GM23338 (cell line): ENCODE measurements at regions not wholly inside any gene's neighbourhood (a gene's known extent, or its start where the extent isn't known, plus 50 kb on each side); places are given as distances from the start of the nearest gene placed in this dataset.

Experiments used
- ATAC-seq: fragments of 200-7000 bp; cut with Tn5 transposase; 3 replicates; pipeline ENCODE4 v1.9.1; 2020
- DNase-seq: peaks from one replicate; pipeline ENCODE4 v3.0.0-alpha.2; 2015; ENCODE audit warnings: low spot score
- H2AFZ ChIP-seq: fragments of 200-600 bp; sonication (generic); 2 replicates; pipeline ENCODE4 v1.8.0; 2016; ENCODE audit warnings: antibody characterized with exemption, mild to moderate bottlenecking, moderate library complexity
- H3F3A ChIP-seq: fragments of 200-600 bp; sonication (generic); replicated peaks from 2 replicates; pipeline ENCODE4 v1.8.0; 2017; ENCODE audit warnings: antibody characterized with exemption, mixed run types, low read depth
- H3K27ac ChIP-seq: fragments of 200-600 bp; sonication (generic); 2 replicates; pipeline ENCODE4 v1.6.1; 2016; ENCODE audit warnings: low read depth
- H3K27me3 ChIP-seq: fragments of 200-600 bp; sonication (generic); 2 replicates; pipeline ENCODE4 v1.8.0; 2016; ENCODE audit warnings: mild to moderate bottlenecking, mixed run types, moderate library complexity; ENCODE audit not compliant: insufficient read depth
- H3K36me3 ChIP-seq: fragments of 200-600 bp; sonication (generic); 2 replicates; pipeline ENCODE4 v1.8.0; 2016; ENCODE audit warnings: mild to moderate bottlenecking; ENCODE audit not compliant: insufficient read depth
- H3K4me1 ChIP-seq: fragments of 200-600 bp; sonication (generic); 2 replicates; pipeline ENCODE4 v1.8.0; 2016; ENCODE audit warnings: mild to moderate bottlenecking, moderate library complexity; ENCODE audit not compliant: insufficient read depth
- H3K4me2 ChIP-seq: fragments of 200-600 bp; sonication (generic); 2 replicates; pipeline ENCODE4 v1.7.1; 2017; ENCODE audit warnings: mixed run types
- H3K4me3 ChIP-seq: fragments of 200-600 bp; sonication (generic); 2 replicates; pipeline ENCODE4 v1.6.1; 2016; ENCODE audit warnings: mixed run types
- H3K79me2 ChIP-seq: fragments of 200-600 bp; sonication (generic); replicated peaks from 2 replicates; pipeline ENCODE4 v1.8.0; 2017; ENCODE audit warnings: mild to moderate bottlenecking; ENCODE audit not compliant: insufficient read depth
- H3K9me2 ChIP-seq: fragments of 200-600 bp; sonication (generic); 2 replicates; pipeline ENCODE4 v1.8.0; 2017; ENCODE audit not compliant: insufficient read depth
- H4K20me1 ChIP-seq: fragments of 200-600 bp; sonication (generic); replicated peaks from 2 replicates; pipeline ENCODE4 v1.8.0; 2017; ENCODE audit warnings: mild to moderate bottlenecking; ENCODE audit not compliant: insufficient read depth
- H3K27ac Mint-ChIP-seq: 2 replicates; pipeline ENCODE4 v1.8.0; 2020; ENCODE audit warnings: inconsistent platforms, mild to moderate bottlenecking, moderate library complexity, mixed read lengths
- H3K27me3 Mint-ChIP-seq: 3 replicates; pipeline ENCODE4 v1.8.0; 2022; ENCODE audit warnings: low read depth, mild to moderate bottlenecking, moderate library complexity, mixed read lengths, inconsistent platforms; ENCODE audit not compliant: insufficient read depth, poor library complexity
- H3K36me3 Mint-ChIP-seq: 3 replicates; pipeline ENCODE4 v1.8.0; 2021; ENCODE audit warnings: low read depth, mild to moderate bottlenecking, inconsistent platforms, moderate library complexity, mixed read lengths
- H3K4me1 Mint-ChIP-seq: 3 replicates; pipeline ENCODE4 v1.8.0; 2020; ENCODE audit warnings: mild to moderate bottlenecking, inconsistent platforms, mixed read lengths
- H3K4me3 Mint-ChIP-seq: 3 replicates; pipeline ENCODE4 v1.8.0; 2021; ENCODE audit warnings: moderate library complexity, mild to moderate bottlenecking, inconsistent platforms, mixed read lengths
- H3K9me3 Mint-ChIP-seq: 3 replicates; pipeline ENCODE4 v1.8.0; 2020; ENCODE audit warnings: moderate library complexity, mild to moderate bottlenecking, inconsistent platforms, mixed read lengths
- CREB1 ChIP-seq: fragments of 250-450 bp; sonication (Bioruptor Pico); IDR thresholded peaks from 2 replicates; pipeline ENCODE4 v1.5.0; 2020; ENCODE audit warnings: low read depth, mild to moderate bottlenecking, moderate library complexity
- ETS1 ChIP-seq: IDR thresholded peaks from 2 replicates; pipeline ENCODE4 v1.6.1; 2016; ENCODE audit warnings: antibody characterized with exemption
- EZH2 ChIP-seq: fragments of 200-600 bp; sonication (generic); IDR thresholded peaks from one replicate; pipeline ENCODE4 v1.8.0; 2017; ENCODE audit warnings: antibody characterized with exemption, mild to moderate bottlenecking, low read depth; ENCODE audit not compliant: unreplicated experiment
- EZH2phosphoT487 ChIP-seq: fragments of 200-600 bp; sonication (generic); IDR thresholded peaks from one replicate; pipeline ENCODE4 v1.8.1; 2018; ENCODE audit warnings: antibody characterized with exemption; ENCODE audit not compliant: unreplicated experiment
- JUNB ChIP-seq: IDR thresholded peaks from one replicate; pipeline ENCODE4 v1.6.1; 2016; ENCODE audit warnings: antibody characterized with exemption; ENCODE audit not compliant: unreplicated experiment
- NANOG ChIP-seq: IDR thresholded peaks from 2 replicates; pipeline ENCODE4 v1.6.1; 2016; ENCODE audit warnings: antibody characterized with exemption, borderline replicate concordance
- POLR2AphosphoS5 ChIP-seq: IDR thresholded peaks from 2 replicates; pipeline ENCODE4 v1.6.1; 2016; ENCODE audit warnings: antibody characterized with exemption, low read depth
- STAT1 ChIP-seq: IDR thresholded peaks from one replicate; pipeline ENCODE4 v1.6.1; 2016; ENCODE audit warnings: antibody characterized with exemption; ENCODE audit not compliant: unreplicated experiment
- ZNF114 ChIP-seq: fragments of 250-450 bp; sonication (Bioruptor Pico); IDR thresholded peaks from 2 replicates; pipeline ENCODE4 v1.5.0; 2020; ENCODE audit warnings: mild to moderate bottlenecking, moderate library complexity
- ZNF331 ChIP-seq: fragments of 250-450 bp; sonication (Bioruptor Pico); IDR thresholded peaks from 2 replicates; pipeline ENCODE4 v1.5.0; 2020; ENCODE audit warnings: low read depth, mild to moderate bottlenecking, moderate library complexity
- TF ChIP-seq, protein P1 (sequence below): fragments of 250-450 bp; sonication (Bioruptor Pico); IDR thresholded peaks from 2 replicates; pipeline ENCODE4 v1.5.0; 2020; ENCODE audit warnings: mild to moderate bottlenecking, moderate library complexity
- TF ChIP-seq, protein P2 (sequence below), 2 experiments: fragments of 200-600 bp in 1 of 2; sonication (generic) in 1 of 2; conservative IDR thresholded peaks; 2 replicates each; pipeline versions ENCODE4 v1.5.1 to v1.6.1; 2016 to 2017; ENCODE audit warnings: antibody characterized with exemption in 2 of 2, low read depth in 2 of 2, mild to moderate bottlenecking in 2 of 2, moderate library complexity in 1 of 2
- TF ChIP-seq, protein P3 (sequence below): IDR thresholded peaks from one replicate; pipeline ENCODE4 v1.6.1; 2018; ENCODE audit warnings: antibody characterized with exemption; ENCODE audit not compliant: unreplicated experiment

- H3K27me3 Mint-ChIP-seq: peaks cover 11% of the 10 kb centered on the region
- TF ChIP-seq EZH2phosphoT487 (no peak), ETS1 (no peak), CREB1 (CRISPR knock-in tag) (no peak), ZNF331 (CRISPR knock-in tag) (no peak), STAT1 (no peak), ZNF114 (CRISPR knock-in tag) (no peak), EZH2 (no peak), JUNB (no peak), NANOG (no peak), POLR2AphosphoS5 (no peak)
- TF ChIP-seq, protein P1, sequence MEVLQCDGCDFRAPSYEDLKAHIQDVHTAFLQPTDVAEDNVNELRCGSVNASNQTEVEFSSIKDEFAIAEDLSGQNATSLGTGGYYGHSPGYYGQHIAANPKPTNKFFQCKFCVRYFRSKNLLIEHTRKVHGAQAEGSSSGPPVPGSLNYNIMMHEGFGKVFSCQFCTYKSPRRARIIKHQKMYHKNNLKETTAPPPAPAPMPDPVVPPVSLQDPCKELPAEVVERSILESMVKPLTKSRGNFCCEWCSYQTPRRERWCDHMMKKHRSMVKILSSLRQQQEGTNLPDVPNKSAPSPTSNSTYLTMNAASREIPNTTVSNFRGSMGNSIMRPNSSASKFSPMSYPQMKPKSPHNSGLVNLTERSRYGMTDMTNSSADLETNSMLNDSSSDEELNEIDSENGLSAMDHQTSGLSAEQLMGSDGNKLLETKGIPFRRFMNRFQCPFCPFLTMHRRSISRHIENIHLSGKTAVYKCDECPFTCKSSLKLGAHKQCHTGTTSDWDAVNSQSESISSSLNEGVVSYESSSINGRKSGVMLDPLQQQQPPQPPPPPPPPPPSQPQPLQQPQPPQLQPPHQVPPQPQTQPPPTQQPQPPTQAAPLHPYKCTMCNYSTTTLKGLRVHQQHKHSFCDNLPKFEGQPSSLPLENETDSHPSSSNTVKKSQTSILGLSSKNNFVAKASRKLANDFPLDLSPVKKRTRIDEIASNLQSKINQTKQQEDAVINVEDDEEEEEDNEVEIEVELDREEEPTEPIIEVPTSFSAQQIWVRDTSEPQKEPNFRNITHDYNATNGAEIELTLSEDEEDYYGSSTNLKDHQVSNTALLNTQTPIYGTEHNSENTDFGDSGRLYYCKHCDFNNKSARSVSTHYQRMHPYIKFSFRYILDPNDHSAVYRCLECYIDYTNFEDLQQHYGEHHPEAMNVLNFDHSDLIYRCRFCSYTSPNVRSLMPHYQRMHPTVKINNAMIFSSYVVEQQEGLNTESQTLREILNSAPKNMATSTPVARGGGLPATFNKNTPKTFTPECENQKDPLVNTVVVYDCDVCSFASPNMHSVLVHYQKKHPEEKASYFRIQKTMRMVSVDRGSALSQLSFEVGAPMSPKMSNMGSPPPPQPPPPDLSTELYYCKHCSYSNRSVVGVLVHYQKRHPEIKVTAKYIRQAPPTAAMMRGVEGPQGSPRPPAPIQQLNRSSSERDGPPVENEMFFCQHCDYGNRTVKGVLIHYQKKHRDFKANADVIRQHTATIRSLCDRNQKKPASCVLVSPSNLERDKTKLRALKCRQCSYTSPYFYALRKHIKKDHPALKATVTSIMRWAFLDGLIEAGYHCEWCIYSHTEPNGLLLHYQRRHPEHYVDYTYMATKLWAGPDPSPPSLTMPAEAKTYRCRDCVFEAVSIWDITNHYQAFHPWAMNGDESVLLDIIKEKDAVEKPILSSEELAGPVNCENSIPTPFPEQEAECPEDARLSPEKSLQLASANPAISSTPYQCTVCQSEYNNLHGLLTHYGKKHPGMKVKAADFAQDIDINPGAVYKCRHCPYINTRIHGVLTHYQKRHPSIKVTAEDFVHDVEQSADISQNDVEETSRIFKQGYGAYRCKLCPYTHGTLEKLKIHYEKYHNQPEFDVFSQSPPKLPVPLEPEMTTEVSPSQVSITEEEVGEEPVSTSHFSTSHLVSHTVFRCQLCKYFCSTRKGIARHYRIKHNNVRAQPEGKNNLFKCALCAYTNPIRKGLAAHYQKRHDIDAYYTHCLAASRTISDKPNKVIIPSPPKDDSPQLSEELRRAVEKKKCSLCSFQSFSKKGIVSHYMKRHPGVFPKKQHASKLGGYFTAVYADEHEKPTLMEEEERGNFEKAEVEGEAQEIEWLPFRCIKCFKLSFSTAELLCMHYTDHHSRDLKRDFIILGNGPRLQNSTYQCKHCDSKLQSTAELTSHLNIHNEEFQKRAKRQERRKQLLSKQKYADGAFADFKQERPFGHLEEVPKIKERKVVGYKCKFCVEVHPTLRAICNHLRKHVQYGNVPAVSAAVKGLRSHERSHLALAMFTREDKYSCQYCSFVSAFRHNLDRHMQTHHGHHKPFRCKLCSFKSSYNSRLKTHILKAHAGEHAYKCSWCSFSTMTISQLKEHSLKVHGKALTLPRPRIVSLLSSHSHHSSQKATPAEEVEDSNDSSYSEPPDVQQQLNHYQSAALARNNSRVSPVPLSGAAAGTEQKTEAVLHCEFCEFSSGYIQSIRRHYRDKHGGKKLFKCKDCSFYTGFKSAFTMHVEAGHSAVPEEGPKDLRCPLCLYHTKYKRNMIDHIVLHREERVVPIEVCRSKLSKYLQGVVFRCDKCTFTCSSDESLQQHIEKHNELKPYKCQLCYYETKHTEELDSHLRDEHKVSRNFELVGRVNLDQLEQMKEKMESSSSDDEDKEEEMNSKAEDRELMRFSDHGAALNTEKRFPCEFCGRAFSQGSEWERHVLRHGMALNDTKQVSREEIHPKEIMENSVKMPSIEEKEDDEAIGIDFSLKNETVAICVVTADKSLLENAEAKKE (CRISPR knock-in tag): no peak
- TF ChIP-seq, protein P2, sequence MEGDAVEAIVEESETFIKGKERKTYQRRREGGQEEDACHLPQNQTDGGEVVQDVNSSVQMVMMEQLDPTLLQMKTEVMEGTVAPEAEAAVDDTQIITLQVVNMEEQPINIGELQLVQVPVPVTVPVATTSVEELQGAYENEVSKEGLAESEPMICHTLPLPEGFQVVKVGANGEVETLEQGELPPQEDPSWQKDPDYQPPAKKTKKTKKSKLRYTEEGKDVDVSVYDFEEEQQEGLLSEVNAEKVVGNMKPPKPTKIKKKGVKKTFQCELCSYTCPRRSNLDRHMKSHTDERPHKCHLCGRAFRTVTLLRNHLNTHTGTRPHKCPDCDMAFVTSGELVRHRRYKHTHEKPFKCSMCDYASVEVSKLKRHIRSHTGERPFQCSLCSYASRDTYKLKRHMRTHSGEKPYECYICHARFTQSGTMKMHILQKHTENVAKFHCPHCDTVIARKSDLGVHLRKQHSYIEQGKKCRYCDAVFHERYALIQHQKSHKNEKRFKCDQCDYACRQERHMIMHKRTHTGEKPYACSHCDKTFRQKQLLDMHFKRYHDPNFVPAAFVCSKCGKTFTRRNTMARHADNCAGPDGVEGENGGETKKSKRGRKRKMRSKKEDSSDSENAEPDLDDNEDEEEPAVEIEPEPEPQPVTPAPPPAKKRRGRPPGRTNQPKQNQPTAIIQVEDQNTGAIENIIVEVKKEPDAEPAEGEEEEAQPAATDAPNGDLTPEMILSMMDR (conservative IDR thresholded peaks at IDR 0.05; ENCODE audit: low read depth in 2 of 2): no peak
- TF ChIP-seq, protein P3, sequence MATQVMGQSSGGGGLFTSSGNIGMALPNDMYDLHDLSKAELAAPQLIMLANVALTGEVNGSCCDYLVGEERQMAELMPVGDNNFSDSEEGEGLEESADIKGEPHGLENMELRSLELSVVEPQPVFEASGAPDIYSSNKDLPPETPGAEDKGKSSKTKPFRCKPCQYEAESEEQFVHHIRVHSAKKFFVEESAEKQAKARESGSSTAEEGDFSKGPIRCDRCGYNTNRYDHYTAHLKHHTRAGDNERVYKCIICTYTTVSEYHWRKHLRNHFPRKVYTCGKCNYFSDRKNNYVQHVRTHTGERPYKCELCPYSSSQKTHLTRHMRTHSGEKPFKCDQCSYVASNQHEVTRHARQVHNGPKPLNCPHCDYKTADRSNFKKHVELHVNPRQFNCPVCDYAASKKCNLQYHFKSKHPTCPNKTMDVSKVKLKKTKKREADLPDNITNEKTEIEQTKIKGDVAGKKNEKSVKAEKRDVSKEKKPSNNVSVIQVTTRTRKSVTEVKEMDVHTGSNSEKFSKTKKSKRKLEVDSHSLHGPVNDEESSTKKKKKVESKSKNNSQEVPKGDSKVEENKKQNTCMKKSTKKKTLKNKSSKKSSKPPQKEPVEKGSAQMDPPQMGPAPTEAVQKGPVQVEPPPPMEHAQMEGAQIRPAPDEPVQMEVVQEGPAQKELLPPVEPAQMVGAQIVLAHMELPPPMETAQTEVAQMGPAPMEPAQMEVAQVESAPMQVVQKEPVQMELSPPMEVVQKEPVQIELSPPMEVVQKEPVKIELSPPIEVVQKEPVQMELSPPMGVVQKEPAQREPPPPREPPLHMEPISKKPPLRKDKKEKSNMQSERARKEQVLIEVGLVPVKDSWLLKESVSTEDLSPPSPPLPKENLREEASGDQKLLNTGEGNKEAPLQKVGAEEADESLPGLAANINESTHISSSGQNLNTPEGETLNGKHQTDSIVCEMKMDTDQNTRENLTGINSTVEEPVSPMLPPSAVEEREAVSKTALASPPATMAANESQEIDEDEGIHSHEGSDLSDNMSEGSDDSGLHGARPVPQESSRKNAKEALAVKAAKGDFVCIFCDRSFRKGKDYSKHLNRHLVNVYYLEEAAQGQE: no peak
- Histone ChIP-seq H3K4me2 (peak overlapping the region; percentile 84), H3K27ac (no peak overlapping the region), H3K79me2 (no peaks in the 10 kb centered on the region), H4K20me1 (no peaks in the 10 kb centered on the region), H2AFZ (peak overlapping the region; percentile 98), H3K9me2 (no peaks in the 10 kb centered on the region), H3K27me3 (no peaks in the 10 kb centered on the region), H3K36me3 (no peaks in the 10 kb centered on the region), H3K4me1 (peaks cover 58% of the 10 kb centered on the region), H3K4me3 (peak overlapping the region; percentile 48; the same call in 1 of the 2 replicates), H3F3A (no peaks in the 10 kb centered on the region)
- no peak for ATAC-seq
- H3K9me3 Mint-ChIP-seq: no peaks in the 10 kb centered on the region
- H3K4me3 Mint-ChIP-seq: peak overlapping the region; percentile 28; the same call in 2 of the 3 replicates
- no peaks in the 10 kb centered on the region for H3K36me3 Mint-ChIP-seq
- no peak for DNase-seq
- H3K27ac Mint-ChIP-seq: no peak overlapping the region; the same call in 1 of the 2 replicates
- H3K4me1 Mint-ChIP-seq: peaks cover 39% of the 10 kb centered on the region
These were observed 399.3 kb downstream of the ZSWIM6 start for GRCh38 chr5:61731267-61731945.
